T-cell (primary cell): ENCODE measurements at regions not wholly inside any gene's neighbourhood (a gene's known extent, or its start where the extent isn't known, plus 50 kb on each side); places are given as distances from the start of the nearest gene placed in this dataset.

ENCODE experiments used
- ATAC-seq, 4 experiments: fragments of 200-7000 bp in 3 of 4; fragments of 150-1000 bp in 1 of 4; cut with Tn5 transposase; replicated peaks in 1 of 4; 1 replicate in 3 of 4; 2 replicates in 1 of 4; pipeline ENCODE4 v1.10.0; 2021; ENCODE audit warnings: moderate library complexity in 3 of 4, mild to moderate bottlenecking in 2 of 4, moderate number of reproducible peaks in 1 of 4
- CTCF ChIA-PET, 2 donors: fragments of 300-600 bp; sonication (Branson Sonifier 250); formaldehyde crosslinking; loops; one replicate each; lab custom pipeline; 2022; ENCODE audit warnings: antibody characterized with exemption in 2 of 2; lab: Charles Lee
- POLR2A ChIA-PET, 2 donors: fragments of 300-600 bp; sonication (Branson Sonifier 250); formaldehyde crosslinking; loops; one replicate each; lab custom pipeline; 2022; ENCODE audit warnings: antibody characterized with exemption in 2 of 2; lab: Charles Lee
- DNase-seq, 35 experiments: peaks; one replicate each; pipeline versions ENCODE4 v3.0.0 to v3.0.0-alpha.2; 2013 to 2023
- H3K27ac ChIP-seq: one replicate; pipeline ENCODE4 v1.5.1; 2013; ENCODE audit warnings: low read length
- H3K27me3 ChIP-seq, 2 experiments: replicated peaks in 1 of 2; 1 replicate in 1 of 2; 2 replicates in 1 of 2; pipeline versions ENCODE4 v1.6.1 to v1.7.0; 2013; ENCODE audit warnings: low read length in 1 of 2, mixed read lengths in 1 of 2; ENCODE audit not compliant: control insufficient read depth in 2 of 2, insufficient read depth in 2 of 2; ENCODE audit errors: extremely low read depth in 1 of 2
- H3K36me3 ChIP-seq, 2 donors: 1 replicate in 1 of 2; 2 replicates in 1 of 2; pipeline versions ENCODE4 v1.6.1 to v1.7.0; 2013; ENCODE audit warnings: low read length in 1 of 2; ENCODE audit not compliant: control insufficient read depth in 2 of 2, insufficient read depth in 1 of 2; ENCODE audit errors: extremely low read depth in 1 of 2
- H3K4me1 ChIP-seq, 2 experiments: 1 replicate in 1 of 2; 2 replicates in 1 of 2; pipeline versions ENCODE4 v1.6.1 to v1.7.0; 2013; ENCODE audit warnings: low read length in 2 of 2, mixed read lengths in 1 of 2; ENCODE audit not compliant: insufficient read depth in 2 of 2, control insufficient read depth in 1 of 2; ENCODE audit errors: extremely low read depth in 1 of 2
- H3K4me3 ChIP-seq, 2 donors: 1 replicate in 1 of 2; 2 replicates in 1 of 2; pipeline versions ENCODE4 v1.5.1 to v1.7.0; 2013; ENCODE audit warnings: mild to moderate bottlenecking in 2 of 2, low read length in 1 of 2, moderate library complexity in 1 of 2; ENCODE audit not compliant: control insufficient read depth in 1 of 2; ENCODE audit errors: extremely low read depth in 1 of 2
- H3K9me3 ChIP-seq: 2 replicates; pipeline ENCODE4 v1.7.0; 2013
- H3K27ac Mint-ChIP-seq, 2 donors: one replicate each; pipeline ENCODE4 v1.8.0; 2020 to 2021; ENCODE audit warnings: mild to moderate bottlenecking in 2 of 2, mixed read lengths in 2 of 2
- H3K27me3 Mint-ChIP-seq, 2 donors: one replicate each; pipeline ENCODE4 v1.8.0; 2021 to 2022; ENCODE audit warnings: mixed read lengths in 2 of 2
- H3K36me3 Mint-ChIP-seq: one replicate; pipeline ENCODE4 v1.8.0; 2021; ENCODE audit warnings: mixed read lengths
- H3K4me1 Mint-ChIP-seq, 3 donors: one replicate each; pipeline ENCODE4 v1.8.0; 2020 to 2022; ENCODE audit warnings: mixed read lengths in 3 of 3, mild to moderate bottlenecking in 1 of 3
- H3K4me3 Mint-ChIP-seq, 3 donors: one replicate each; pipeline ENCODE4 v1.8.0; 2020 to 2022; ENCODE audit warnings: mild to moderate bottlenecking in 3 of 3, mixed read lengths in 3 of 3, moderate library complexity in 3 of 3
- H3K9me3 Mint-ChIP-seq, 3 donors: one replicate each; pipeline ENCODE4 v1.8.0; 2020 to 2022; ENCODE audit warnings: mixed read lengths in 3 of 3
- WGBS: methylation state at CpG from one replicate; pipeline ENCODE4 v1.1.5; 2013; ENCODE audit warnings: missing lambda C conversion rate; ENCODE audit not compliant: insufficient coverage; 5-methylcytosine and 5-hydroxymethylcytosine counted together

- no peak for ATAC-seq
- H3K27ac ChIP-seq: no peak overlapping the region
- ChIA-PET POLR2A (no interaction called here), CTCF (no interaction called here)
- no peaks in the 10 kb centered on the region for H3K36me3 Mint-ChIP-seq
- WGBS: no CpG with 5 or more reads among the region's 4 CpGs
- H3K4me1 ChIP-seq: no peaks in the 10 kb centered on the region
- no peak overlapping the region for H3K27ac Mint-ChIP-seq
- DNase-seq: no peak
- H3K9me3 Mint-ChIP-seq: peaks cover 8 to 20% (median 13%) of the 10 kb centered on the region in 3 donors
- peaks cover 2% of the 10 kb centered on the region for H3K9me3 ChIP-seq
- no peaks in the 10 kb centered on the region for H3K4me1 Mint-ChIP-seq
- H3K36me3 ChIP-seq: no peaks in the 10 kb centered on the region
- H3K4me3 Mint-ChIP-seq: no peak overlapping the region
- no peak overlapping the region for H3K4me3 ChIP-seq
- no peaks in the 10 kb centered on the region for H3K27me3 Mint-ChIP-seq
- no peaks in the 10 kb centered on the region for H3K27me3 ChIP-seq
These were observed 69.0 kb downstream of the KIF2B start for GRCh38 chr17:53891726-53892125.

- no peaks in the 10 kb centered on the region for H3K4me1 Mint-ChIP-seq
- H3K9me3 ChIP-seq: peaks cover 2% of the 10 kb centered on the region
- no CpG with 5 or more reads among the region's 3 CpGs for WGBS
- peaks cover 8 to 20% (median 13%) of the 10 kb centered on the region in 3 donors for H3K9me3 Mint-ChIP-seq
- H3K36me3 Mint-ChIP-seq: no peaks in the 10 kb centered on the region
- H3K27ac Mint-ChIP-seq: no peak overlapping the region
- H3K4me1 ChIP-seq: no peaks in the 10 kb centered on the region
- H3K36me3 ChIP-seq: no peaks in the 10 kb centered on the region
- no peaks in the 10 kb centered on the region for H3K27me3 ChIP-seq
- POLR2A ChIA-PET: interaction anchor here in 1 of 2 donors (0.7 kb wide), 1 partner anchor 52 kb away, joined by 8 read pairs; no protein-coding TSS in a partner anchor
- H3K4me3 ChIP-seq: no peak overlapping the region
- no peak overlapping the region for H3K4me3 Mint-ChIP-seq
- no peaks in the 10 kb centered on the region for H3K27me3 Mint-ChIP-seq
- no peak overlapping the region for H3K27ac ChIP-seq
- no peak for ATAC-seq
- no peak for DNase-seq
- CTCF ChIA-PET: no interaction called here
These were observed 69.5 kb downstream of the KIF2B start for GRCh38 chr17:53892222-53892621.

GRCh38 chr17:53894591-53894990, 71.9 kb downstream of the KIF2B start:
- H3K4me3 ChIP-seq: no peak overlapping the region
- Mint-ChIP-seq H3K9me3 (peaks cover 8 to 17% (median 16%) of the 10 kb centered on the region in 3 donors), H3K27ac (no peak overlapping the region), H3K4me1 (no peaks in the 10 kb centered on the region), H3K36me3 (no peaks in the 10 kb centered on the region), H3K27me3 (no peaks in the 10 kb centered on the region), H3K4me3 (no peak overlapping the region)
- no peaks in the 10 kb centered on the region for H3K27me3 ChIP-seq
- no peaks in the 10 kb centered on the region for H3K36me3 ChIP-seq
- ChIA-PET CTCF (no interaction called here), POLR2A (no interaction called here)
- no peaks in the 10 kb centered on the region for H3K9me3 ChIP-seq
- no peaks in the 10 kb centered on the region for H3K4me1 ChIP-seq
- no peak for DNase-seq
- WGBS: no CpG with 5 or more reads among the region's 1 CpG
- no peak for ATAC-seq
- no peak overlapping the region for H3K27ac ChIP-seq

- H3K27me3 ChIP-seq: no peaks in the 10 kb centered on the region
- H3K27ac ChIP-seq: no peak overlapping the region
- H3K4me3 Mint-ChIP-seq: no peak overlapping the region
- peaks cover 16 to 25% (median 22%) of the 10 kb centered on the region in 3 donors for H3K9me3 Mint-ChIP-seq
- DNase-seq (no peak), ATAC-seq (no peak)
- H3K4me3 ChIP-seq: no peak overlapping the region
- no peaks in the 10 kb centered on the region for H3K9me3 ChIP-seq
- H3K36me3 Mint-ChIP-seq: no peaks in the 10 kb centered on the region
- H3K4me1 Mint-ChIP-seq: no peaks in the 10 kb centered on the region
- no peaks in the 10 kb centered on the region for H3K4me1 ChIP-seq
- ChIA-PET POLR2A (no interaction called here), CTCF (no interaction called here)
- no peak overlapping the region for H3K27ac Mint-ChIP-seq
- H3K36me3 ChIP-seq: no peaks in the 10 kb centered on the region
- no peaks in the 10 kb centered on the region for H3K27me3 Mint-ChIP-seq
- no CpG with 5 or more reads among the region's 1 CpG for WGBS
These were observed 73.3 kb downstream of the KIF2B start for GRCh38 chr17:53896047-53896446.

GRCh38 chr17:53900951-53901350, 78.2 kb downstream of the KIF2B start:
- no CpG with 5 or more reads among the region's 1 CpG for WGBS
- Mint-ChIP-seq H3K9me3 (peaks cover 24 to 36% (median 28%) of the 10 kb centered on the region in 3 donors), H3K27me3 (no peaks in the 10 kb centered on the region), H3K4me3 (no peak overlapping the region), H3K27ac (no peak overlapping the region), H3K4me1 (no peaks in the 10 kb centered on the region), H3K36me3 (no peaks in the 10 kb centered on the region)
- DNase-seq (no peak), ATAC-seq (no peak)
- Histone ChIP-seq H3K4me3 (no peak overlapping the region), H3K36me3 (no peaks in the 10 kb centered on the region), H3K9me3 (no peaks in the 10 kb centered on the region), H3K27ac (no peak overlapping the region), H3K27me3 (no peaks in the 10 kb centered on the region), H3K4me1 (no peaks in the 10 kb centered on the region)
- CTCF ChIA-PET: no interaction called here
- POLR2A ChIA-PET: no interaction called here

- H3K36me3 Mint-ChIP-seq: no peaks in the 10 kb centered on the region
- no peaks in the 10 kb centered on the region for H3K4me1 Mint-ChIP-seq
- peaks cover 17 to 27% (median 22%) of the 10 kb centered on the region in 3 donors for H3K9me3 Mint-ChIP-seq
- ATAC-seq (no peak), DNase-seq (no peak)
- H3K4me1 ChIP-seq: no peaks in the 10 kb centered on the region
- no peak overlapping the region for H3K27ac Mint-ChIP-seq
- ChIA-PET POLR2A (no interaction called here), CTCF (no interaction called here)
- H3K9me3 ChIP-seq: no peaks in the 10 kb centered on the region
- no peaks in the 10 kb centered on the region for H3K27me3 Mint-ChIP-seq
- no peaks in the 10 kb centered on the region for H3K36me3 ChIP-seq
- H3K4me3 ChIP-seq: no peak overlapping the region
- H3K27ac ChIP-seq: no peak overlapping the region
- no CpG with 5 or more reads among the region's 1 CpG for WGBS
- no peaks in the 10 kb centered on the region for H3K27me3 ChIP-seq
- H3K4me3 Mint-ChIP-seq: no peak overlapping the region
These were observed 84.7 kb downstream of the KIF2B start for GRCh38 chr17:53907435-53907834.

- Mint-ChIP-seq H3K4me1 (no peaks in the 10 kb centered on the region), H3K4me3 (no peak overlapping the region), H3K27ac (no peak overlapping the region), H3K27me3 (no peaks in the 10 kb centered on the region), H3K36me3 (no peaks in the 10 kb centered on the region), H3K9me3 (peaks cover 14 to 21% (median 15%) of the 10 kb centered on the region in 3 donors)
- no peaks in the 10 kb centered on the region for H3K27me3 ChIP-seq
- no CpG with 5 or more reads among the region's 3 CpGs for WGBS
- CTCF ChIA-PET: no interaction called here
- DNase-seq (no peak), ATAC-seq (no peak)
- H3K36me3 ChIP-seq: no peaks in the 10 kb centered on the region
- H3K4me3 ChIP-seq: no peak overlapping the region
- H3K4me1 ChIP-seq: no peaks in the 10 kb centered on the region
- no peak overlapping the region for H3K27ac ChIP-seq
- H3K9me3 ChIP-seq: no peaks in the 10 kb centered on the region
- POLR2A ChIA-PET: no interaction called here
These were observed 87.1 kb downstream of the KIF2B start for GRCh38 chr17:53909802-53910201.
